ENCODE measurements at regions not wholly inside any gene's neighbourhood (a gene's known extent, or its start where the extent isn't known, plus 50 kb on each side); places are given as distances from the start of the nearest gene placed in this dataset.

DNA sequence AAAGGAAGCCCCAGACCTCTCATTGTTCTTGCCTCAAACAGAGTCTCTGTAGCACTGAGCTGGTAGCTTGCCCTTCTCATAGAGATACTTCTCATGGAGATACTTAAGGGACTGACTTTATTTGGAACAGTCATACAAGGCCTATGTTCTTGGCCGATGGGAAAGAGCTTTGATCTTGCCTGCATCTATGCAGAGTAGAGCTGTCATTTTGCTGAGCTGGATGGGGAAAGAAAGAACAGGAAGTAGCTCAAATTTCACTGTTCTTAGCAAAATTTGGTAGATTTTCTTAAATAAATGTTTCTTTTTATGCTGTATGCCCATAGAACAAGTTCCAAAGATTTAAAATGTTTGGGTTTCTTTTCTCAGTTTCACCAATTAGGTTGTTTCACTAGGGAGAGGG is 119.3 kb upstream of the SEC61G start:
- no peaks in the 10 kb centered on the region for H3K9me3 ChIP-seq (replicated peaks in 1 of 11)

DNA sequence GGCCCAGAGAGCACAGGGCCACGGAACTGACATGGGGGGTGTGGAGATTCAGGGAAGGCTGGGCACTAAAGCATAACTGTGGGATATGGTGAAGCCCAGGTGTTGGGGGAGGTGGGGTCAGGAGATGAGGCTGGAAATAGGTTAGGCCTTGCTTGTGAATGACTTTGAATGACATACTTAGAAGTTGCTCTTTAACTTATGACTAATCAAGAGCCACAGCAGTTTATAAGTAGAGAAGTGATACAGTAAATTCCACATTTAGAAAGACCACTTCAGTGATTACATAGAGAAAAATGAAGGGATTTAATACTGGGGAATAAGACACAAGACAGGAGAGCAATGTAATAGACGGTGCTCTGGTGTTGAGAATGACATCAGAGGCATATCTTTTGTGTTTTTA is 120.8 kb upstream of the SEC61G start:
- TF ChIP-seq Cebpa-rat (IDR thresholded peaks at IDR 0.05), result no peak
- Histone ChIP-seq H3K36me3 (no peaks in the 10 kb centered on the region), H3K4me2 (peak overlapping the region in 2 of 11 experiments; percentile 9 to 19; a peak in 3 of 22 replicates), H3K4me3 (no peak overlapping the region), H3K27me3 (no peaks in the 10 kb centered on the region), H3K4me1 (peaks cover 0 to 31% (median 0%) of the 10 kb centered on the region in 10 experiments; a peak in 6 of 20 replicates), H4K20me1 (no peaks in the 10 kb centered on the region), H3K9me3 (replicated peaks in 1 of 11) (no peaks in the 10 kb centered on the region), H3K9ac (no peak overlapping the region), H3K27ac (no peak overlapping the region)

More for the DNA sequence above, 119.3 kb upstream of the SEC61G start:
- no peak overlapping the region for H3K27ac ChIP-seq
- H3K4me2 ChIP-seq, result peak overlapping the region in 3 of 11 experiments; percentile 25 to 53 (median 40); a peak in 5 of 22 replicates
- H3K36me3 ChIP-seq, result no peaks in the 10 kb centered on the region
- H3K9ac ChIP-seq, result no peak overlapping the region
- TF ChIP-seq Cebpa-rat (IDR thresholded peaks at IDR 0.05), result no peak
- H3K4me1 ChIP-seq, result peaks cover 0 to 31% (median 0%) of the 10 kb centered on the region in 10 experiments; a peak in 6 of 20 replicates
- H4K20me1 ChIP-seq, result no peaks in the 10 kb centered on the region
- H3K4me3 ChIP-seq, result no peak overlapping the region
- no peaks in the 10 kb centered on the region for H3K27me3 ChIP-seq

- peak overlapping the region in 2 of 11 experiments; percentile 18 to 19; a peak in 4 of 22 replicates for H3K4me2 ChIP-seq
- H3K27me3 ChIP-seq, result no peaks in the 10 kb centered on the region
- H3K4me3 ChIP-seq, result no peak overlapping the region
These were observed 121.4 kb upstream of the SEC61G start for GRCh38 chr7:54880326-54880989.

GRCh38 chr7:54881816-54882520 is 123.0 kb upstream of the SEC61G start:
- Histone ChIP-seq H3K36me3 (no peaks in the 10 kb centered on the region), H3K9me3 (replicated peaks in 1 of 11) (no peaks in the 10 kb centered on the region), H3K27me3 (no peaks in the 10 kb centered on the region), H3K4me1 (peaks cover 0 to 31% (median 0%) of the 10 kb centered on the region in 10 experiments; a peak in 6 of 20 replicates), H4K20me1 (no peaks in the 10 kb centered on the region), H3K4me3 (no peak overlapping the region), H3K9ac (no peak overlapping the region), H3K27ac (no peak overlapping the region), H3K4me2 (no peak overlapping the region)
- TF ChIP-seq Cebpa-rat (IDR thresholded peaks at IDR 0.05), result no peak

More at GRCh38 chr7:54880326-54880989, 121.4 kb upstream of the SEC61G start:
- H3K4me1 ChIP-seq, result peaks cover 0 to 31% (median 0%) of the 10 kb centered on the region in 10 experiments; a peak in 6 of 20 replicates
- no peak for TF ChIP-seq Cebpa-rat (IDR thresholded peaks at IDR 0.05)
- H3K9me3 ChIP-seq (replicated peaks in 1 of 11), result no peaks in the 10 kb centered on the region
- H4K20me1 ChIP-seq, result no peaks in the 10 kb centered on the region
- H3K9ac ChIP-seq, result no peak overlapping the region
- no peaks in the 10 kb centered on the region for H3K36me3 ChIP-seq
- H3K27ac ChIP-seq, result no peak overlapping the region

GRCh38 chr7:54882694-54883093 is 123.7 kb upstream of the SEC61G start:
- Histone ChIP-seq H3K4me1 (peaks cover 0 to 29% (median 0%) of the 10 kb centered on the region in 10 experiments; a peak in 6 of 20 replicates), H3K27ac (no peak overlapping the region)
- TF ChIP-seq Cebpa-rat (IDR thresholded peaks at IDR 0.05), result no peak

GRCh38 chr7:54883576-54883975 is 124.6 kb upstream of the SEC61G start:
- no peaks in the 10 kb centered on the region for H3K9me3 ChIP-seq (replicated peaks in 1 of 11)
- H3K4me3 ChIP-seq, result no peak overlapping the region
- no peaks in the 10 kb centered on the region for H3K36me3 ChIP-seq
- H3K4me1 ChIP-seq, result peaks cover 0 to 20% (median 0%) of the 10 kb centered on the region in 10 experiments; a peak in 5 of 20 replicates
- no peak for TF ChIP-seq Cebpa-rat (IDR thresholded peaks at IDR 0.05)
- no peak overlapping the region for H3K4me2 ChIP-seq
- H3K9ac ChIP-seq, result no peak overlapping the region
- no peak overlapping the region for H3K27ac ChIP-seq
- no peaks in the 10 kb centered on the region for H3K27me3 ChIP-seq
- no peaks in the 10 kb centered on the region for H4K20me1 ChIP-seq

More at GRCh38 chr7:54882694-54883093, 123.7 kb upstream of the SEC61G start:
- H3K9ac ChIP-seq, result no peak overlapping the region
- H4K20me1 ChIP-seq, result no peaks in the 10 kb centered on the region
- H3K9me3 ChIP-seq (replicated peaks in 1 of 11), result no peaks in the 10 kb centered on the region
- no peaks in the 10 kb centered on the region for H3K27me3 ChIP-seq
- no peak overlapping the region for H3K4me2 ChIP-seq
- H3K4me3 ChIP-seq, result no peak overlapping the region
- no peaks in the 10 kb centered on the region for H3K36me3 ChIP-seq

DNA sequence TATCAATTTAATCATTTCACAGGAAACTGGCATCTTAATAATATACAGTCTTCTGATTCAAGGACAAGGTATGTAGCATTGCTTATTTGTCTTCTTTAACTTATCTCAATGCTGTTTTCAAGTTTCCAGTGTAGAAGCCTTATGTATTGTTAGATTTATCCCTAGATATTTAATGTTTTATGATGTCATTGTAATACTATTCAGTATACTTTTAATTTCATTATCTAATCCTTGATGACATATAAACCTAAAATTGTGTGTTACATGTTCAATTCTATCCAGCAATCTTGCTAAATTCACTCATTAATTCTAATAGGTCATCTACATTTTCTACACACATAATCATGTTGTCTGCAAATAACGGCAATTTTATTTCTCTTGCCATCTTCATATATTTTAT is 126.3 kb upstream of the SEC61G start:
- Histone ChIP-seq H3K4me2 (no peak overlapping the region), H3K36me3 (no peaks in the 10 kb centered on the region)
- no peak for TF ChIP-seq Cebpa-rat (IDR thresholded peaks at IDR 0.05)

GRCh38 chr7:54888067-54888733 is 129.2 kb upstream of the SEC61G start:
- no peaks in the 10 kb centered on the region for H3K36me3 ChIP-seq
- H3K4me3 ChIP-seq, result no peak overlapping the region
- peaks cover 0 to 2% (median 0%) of the 10 kb centered on the region in 10 experiments; a peak in 2 of 20 replicates for H3K4me1 ChIP-seq
- H3K9me3 ChIP-seq (replicated peaks in 1 of 11), result no peaks in the 10 kb centered on the region
- H3K27me3 ChIP-seq, result no peaks in the 10 kb centered on the region
- no peaks in the 10 kb centered on the region for H4K20me1 ChIP-seq
- no peak overlapping the region for H3K4me2 ChIP-seq
- no peak for TF ChIP-seq Cebpa-rat (IDR thresholded peaks at IDR 0.05)
- H3K9ac ChIP-seq, result no peak overlapping the region
- no peak overlapping the region for H3K27ac ChIP-seq

More for the DNA sequence above, 126.3 kb upstream of the SEC61G start:
- H3K4me3 ChIP-seq, result no peak overlapping the region
- H3K4me1 ChIP-seq, result peaks cover 0 to 10% (median 0%) of the 10 kb centered on the region in 10 experiments; a peak in 5 of 20 replicates
- no peak overlapping the region for H3K27ac ChIP-seq
- H3K9ac ChIP-seq, result no peak overlapping the region
- no peaks in the 10 kb centered on the region for H3K9me3 ChIP-seq (replicated peaks in 1 of 11)
- no peaks in the 10 kb centered on the region for H3K27me3 ChIP-seq
- no peaks in the 10 kb centered on the region for H4K20me1 ChIP-seq

DNA sequence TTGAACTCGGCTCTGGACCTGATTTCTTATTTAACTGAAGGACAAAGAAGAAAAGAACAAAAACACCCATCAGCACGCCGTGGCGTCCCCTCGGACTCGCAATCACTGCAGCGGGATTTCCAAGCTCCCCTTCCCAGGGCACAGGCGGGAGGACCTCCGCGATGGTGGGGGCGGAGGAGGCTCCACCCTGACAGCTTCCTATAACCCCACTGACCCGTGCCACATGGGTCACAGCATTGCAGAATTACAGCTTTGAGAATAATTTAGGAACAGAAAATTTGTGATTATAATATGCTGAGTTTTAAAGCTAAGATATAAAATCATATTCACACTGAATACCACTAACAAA is 129.7 kb upstream of the SEC61G start:
- no peaks in the 10 kb centered on the region for H3K36me3 ChIP-seq
- H3K4me1 ChIP-seq, result peaks cover 0 to 7% (median 0%) of the 10 kb centered on the region in 10 experiments; a peak in 4 of 20 replicates
- H3K9me3 ChIP-seq (replicated peaks in 1 of 11), result no peaks in the 10 kb centered on the region
- no peak for TF ChIP-seq Cebpa-rat (IDR thresholded peaks at IDR 0.05)
- H4K20me1 ChIP-seq, result no peaks in the 10 kb centered on the region
- H3K4me3 ChIP-seq, result no peak overlapping the region
- H3K27me3 ChIP-seq, result no peaks in the 10 kb centered on the region
- H3K4me2 ChIP-seq, result no peak overlapping the region
- H3K27ac ChIP-seq, result no peak overlapping the region
- no peak overlapping the region for H3K9ac ChIP-seq

Measured in BLaER1 treated with 17β-estradiol and CSF1 and Interleukin-3, amounts not matched to agents 10 nM and 100 nM (cell line).